ENCODE measurements at regions not wholly inside any gene's neighbourhood (a gene's known extent, or its start where the extent isn't known, plus 50 kb on each side); places are given as distances from the start of the nearest gene placed in this dataset.

DNA sequence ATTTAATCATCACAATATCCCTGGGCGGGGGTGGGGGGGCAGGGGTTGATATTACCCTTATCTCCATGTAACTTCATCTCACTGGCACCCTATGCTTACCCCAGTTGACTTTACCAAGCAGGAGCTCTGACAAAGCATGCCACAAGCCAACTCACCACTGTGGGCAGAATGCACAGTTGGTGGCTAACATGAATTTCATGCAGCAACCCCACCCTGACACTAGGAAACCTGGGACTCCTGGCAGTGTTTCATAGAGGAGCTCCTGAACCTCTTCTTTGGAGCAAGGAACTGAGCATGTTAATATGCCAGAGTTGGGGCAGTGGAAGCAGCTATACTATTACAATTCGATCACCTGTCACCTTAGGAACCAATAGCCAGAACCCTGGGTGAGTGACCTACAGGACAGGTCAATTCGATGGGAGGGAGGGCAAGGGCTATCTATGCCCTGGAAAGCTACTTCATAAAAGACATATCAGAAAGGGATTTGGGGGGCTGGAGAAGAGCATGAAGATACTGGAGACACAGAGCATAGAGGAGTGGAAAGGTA, 97.2 kb upstream of the ACSL4 start (continued):
- TF ChIP-seq, protein P1, sequence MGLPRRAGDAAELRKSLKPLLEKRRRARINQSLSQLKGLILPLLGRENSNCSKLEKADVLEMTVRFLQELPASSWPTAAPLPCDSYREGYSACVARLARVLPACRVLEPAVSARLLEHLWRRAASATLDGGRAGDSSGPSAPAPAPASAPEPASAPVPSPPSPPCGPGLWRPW (IDR thresholded peaks at IDR 0.05), result no peak
- TF ChIP-seq CHD2 (IDR thresholded peaks at IDR 0.05; ENCODE audit: low read length, partially characterized antibody) (no peak), ZC3H11A (IDR thresholded peaks at IDR 0.05) (no peak)

DNA sequence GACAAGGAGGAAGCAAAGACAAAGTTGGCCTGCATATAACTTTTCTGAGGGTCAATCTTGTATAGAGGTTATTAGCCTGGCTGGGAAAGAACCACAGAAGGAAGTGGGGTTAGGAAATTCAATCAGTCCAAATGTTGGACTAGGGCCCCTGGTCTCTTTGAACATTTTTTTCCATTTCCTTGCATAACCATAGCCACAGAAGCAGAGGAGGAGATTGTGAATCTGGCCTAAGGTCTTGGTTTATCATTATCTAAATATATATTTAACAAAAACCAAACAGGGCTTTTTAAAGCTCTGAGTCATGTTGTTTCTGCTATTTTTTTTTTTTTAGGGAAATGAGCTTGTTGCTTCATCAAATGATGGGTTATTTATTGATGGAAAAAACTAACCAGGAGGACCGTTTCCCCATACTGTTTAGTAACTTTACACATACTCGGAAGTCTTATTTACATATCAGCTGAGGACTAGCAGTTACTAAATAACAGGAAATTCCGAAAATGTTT, 97.7 kb upstream of the ACSL4 start:
- Histone ChIP-seq H3K9me3 (no peaks in the 10 kb centered on the region), H3K4me3 (no peak overlapping the region), H3K4me1 (peaks cover 41% of the 10 kb centered on the region), H3K4me2 (peak overlapping the region; percentile 74), H3K27ac (peak overlapping the region; percentile 71 to 84)
- POLR2A ChIA-PET, result interaction anchor here (1.3 to 1.5 kb wide), 2 partner anchors 16 to 98 kb away, joined by 4 to 6 read pairs; partner anchors contain the start of gene ACSL4
- DNase-seq (ENCODE audit: low read depth in 1 of 2, low spot score in 1 of 2) (peak in 1 of 2 experiments; percentile 65), FAIRE-seq (no peak), ATAC-seq (peak; percentile 55 to 73; a peak in 5 of 6 replicates)
- CTCF ChIA-PET, result interaction anchor here (1.1 to 2.0 kb wide), 4 partner anchors 19 to 118 kb away, joined by 3 to 7 read pairs (median 5); no protein-coding TSS in a partner anchor
- WGBS (ENCODE audit: missing lambda C conversion rate), result 3% methylated on average over 3 of the region's 3 CpGs
- TF ChIP-seq, protein P2, sequence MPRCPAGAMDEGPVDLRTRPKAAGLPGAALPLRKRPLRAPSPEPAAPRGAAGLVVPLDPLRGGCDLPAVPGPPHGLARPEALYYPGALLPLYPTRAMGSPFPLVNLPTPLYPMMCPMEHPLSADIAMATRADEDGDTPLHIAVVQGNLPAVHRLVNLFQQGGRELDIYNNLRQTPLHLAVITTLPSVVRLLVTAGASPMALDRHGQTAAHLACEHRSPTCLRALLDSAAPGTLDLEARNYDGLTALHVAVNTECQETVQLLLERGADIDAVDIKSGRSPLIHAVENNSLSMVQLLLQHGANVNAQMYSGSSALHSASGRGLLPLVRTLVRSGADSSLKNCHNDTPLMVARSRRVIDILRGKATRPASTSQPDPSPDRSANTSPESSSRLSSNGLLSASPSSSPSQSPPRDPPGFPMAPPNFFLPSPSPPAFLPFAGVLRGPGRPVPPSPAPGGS (IDR thresholded peaks at IDR 0.05), result 0 out of 3 replicates have a peak, but pooled peaks have one; percentile 44
- TF ChIP-seq, protein P3, sequence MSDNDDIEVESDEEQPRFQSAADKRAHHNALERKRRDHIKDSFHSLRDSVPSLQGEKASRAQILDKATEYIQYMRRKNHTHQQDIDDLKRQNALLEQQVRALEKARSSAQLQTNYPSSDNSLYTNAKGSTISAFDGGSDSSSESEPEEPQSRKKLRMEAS (IDR thresholded peaks at IDR 0.05), result no peak
- no peak for TF ChIP-seq ZNF302 (CRISPR knock-in tag; IDR thresholded peaks at IDR 0.05)
- TF ChIP-seq EHMT2 (IDR thresholded peaks at IDR 0.05; ENCODE audit: low read depth), result no peak
- TF ChIP-seq RNF2 (IDR thresholded peaks at IDR 0.05; ENCODE audit: borderline replicate concordance, low read depth), result no peak
- TF ChIP-seq RARB (CRISPR knock-in tag; IDR thresholded peaks at IDR 0.05), result no peak
- TF ChIP-seq JUN (IDR thresholded peaks at IDR 0.05), result peak; percentile 28 to 39; a peak in 1 of 5 replicates
- TF ChIP-seq, protein P4, sequence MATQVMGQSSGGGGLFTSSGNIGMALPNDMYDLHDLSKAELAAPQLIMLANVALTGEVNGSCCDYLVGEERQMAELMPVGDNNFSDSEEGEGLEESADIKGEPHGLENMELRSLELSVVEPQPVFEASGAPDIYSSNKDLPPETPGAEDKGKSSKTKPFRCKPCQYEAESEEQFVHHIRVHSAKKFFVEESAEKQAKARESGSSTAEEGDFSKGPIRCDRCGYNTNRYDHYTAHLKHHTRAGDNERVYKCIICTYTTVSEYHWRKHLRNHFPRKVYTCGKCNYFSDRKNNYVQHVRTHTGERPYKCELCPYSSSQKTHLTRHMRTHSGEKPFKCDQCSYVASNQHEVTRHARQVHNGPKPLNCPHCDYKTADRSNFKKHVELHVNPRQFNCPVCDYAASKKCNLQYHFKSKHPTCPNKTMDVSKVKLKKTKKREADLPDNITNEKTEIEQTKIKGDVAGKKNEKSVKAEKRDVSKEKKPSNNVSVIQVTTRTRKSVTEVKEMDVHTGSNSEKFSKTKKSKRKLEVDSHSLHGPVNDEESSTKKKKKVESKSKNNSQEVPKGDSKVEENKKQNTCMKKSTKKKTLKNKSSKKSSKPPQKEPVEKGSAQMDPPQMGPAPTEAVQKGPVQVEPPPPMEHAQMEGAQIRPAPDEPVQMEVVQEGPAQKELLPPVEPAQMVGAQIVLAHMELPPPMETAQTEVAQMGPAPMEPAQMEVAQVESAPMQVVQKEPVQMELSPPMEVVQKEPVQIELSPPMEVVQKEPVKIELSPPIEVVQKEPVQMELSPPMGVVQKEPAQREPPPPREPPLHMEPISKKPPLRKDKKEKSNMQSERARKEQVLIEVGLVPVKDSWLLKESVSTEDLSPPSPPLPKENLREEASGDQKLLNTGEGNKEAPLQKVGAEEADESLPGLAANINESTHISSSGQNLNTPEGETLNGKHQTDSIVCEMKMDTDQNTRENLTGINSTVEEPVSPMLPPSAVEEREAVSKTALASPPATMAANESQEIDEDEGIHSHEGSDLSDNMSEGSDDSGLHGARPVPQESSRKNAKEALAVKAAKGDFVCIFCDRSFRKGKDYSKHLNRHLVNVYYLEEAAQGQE (IDR thresholded peaks at IDR 0.05), result no peak
- TF ChIP-seq EHF (CRISPR knock-in tag; IDR thresholded peaks at IDR 0.05), result no peak
- no peak for TF ChIP-seq CHD2 (IDR thresholded peaks at IDR 0.05; ENCODE audit: low read length, partially characterized antibody)
- no peak for TF ChIP-seq ZFP36 (IDR thresholded peaks at IDR 0.05; ENCODE audit: borderline replicate concordance, partially characterized antibody)
- peak; percentile 38 to 49; a peak in 3 of 5 replicates for TF ChIP-seq EP300 (IDR thresholded peaks at IDR 0.05)
- no peak for TF ChIP-seq CBX8 (IDR thresholded peaks at IDR 0.05)
- no peak for TF ChIP-seq RCOR1 (IDR thresholded peaks at IDR 0.05; ENCODE audit: low read depth, low read length)
- no peak for TF ChIP-seq FOXS1 (CRISPR knock-in tag; IDR thresholded peaks at IDR 0.05)
- no peak for TF ChIP-seq BHLHE40 (IDR thresholded peaks at IDR 0.05; ENCODE audit: low read depth, low read length)
- TF ChIP-seq CBX2 (IDR thresholded peaks at IDR 0.05; ENCODE audit: borderline replicate concordance, low read depth), result no peak
- no peak for TF ChIP-seq HEYL (CRISPR knock-in tag; IDR thresholded peaks at IDR 0.05)
- TF ChIP-seq ZSCAN20 (CRISPR knock-in tag; IDR thresholded peaks at IDR 0.05), result no peak
- no peak for TF ChIP-seq MAZ (IDR thresholded peaks at IDR 0.05; ENCODE audit: borderline replicate concordance, low read depth, low read length)
- no peak for TF ChIP-seq NFE2L2 (conservative IDR thresholded peaks at IDR 0.05; ENCODE audit: low read length)
- no peak for TF ChIP-seq CHD4 (IDR thresholded peaks at IDR 0.05; ENCODE audit: borderline replicate concordance)
- TF ChIP-seq, protein P5, sequence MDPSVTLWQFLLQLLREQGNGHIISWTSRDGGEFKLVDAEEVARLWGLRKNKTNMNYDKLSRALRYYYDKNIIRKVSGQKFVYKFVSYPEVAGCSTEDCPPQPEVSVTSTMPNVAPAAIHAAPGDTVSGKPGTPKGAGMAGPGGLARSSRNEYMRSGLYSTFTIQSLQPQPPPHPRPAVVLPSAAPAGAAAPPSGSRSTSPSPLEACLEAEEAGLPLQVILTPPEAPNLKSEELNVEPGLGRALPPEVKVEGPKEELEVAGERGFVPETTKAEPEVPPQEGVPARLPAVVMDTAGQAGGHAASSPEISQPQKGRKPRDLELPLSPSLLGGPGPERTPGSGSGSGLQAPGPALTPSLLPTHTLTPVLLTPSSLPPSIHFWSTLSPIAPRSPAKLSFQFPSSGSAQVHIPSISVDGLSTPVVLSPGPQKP (IDR thresholded peaks at IDR 0.05; ENCODE audit: low read depth, low read length), result no peak
- TF ChIP-seq, protein P6, sequence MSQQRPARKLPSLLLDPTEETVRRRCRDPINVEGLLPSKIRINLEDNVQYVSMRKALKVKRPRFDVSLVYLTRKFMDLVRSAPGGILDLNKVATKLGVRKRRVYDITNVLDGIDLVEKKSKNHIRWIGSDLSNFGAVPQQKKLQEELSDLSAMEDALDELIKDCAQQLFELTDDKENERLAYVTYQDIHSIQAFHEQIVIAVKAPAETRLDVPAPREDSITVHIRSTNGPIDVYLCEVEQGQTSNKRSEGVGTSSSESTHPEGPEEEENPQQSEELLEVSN (IDR thresholded peaks at IDR 0.05; ENCODE audit: borderline replicate concordance, low read depth), result no peak
- peak; percentile 66 to 88; a peak in 3 of 4 replicates for TF ChIP-seq CEBPB (IDR thresholded peaks at IDR 0.05)
- no peak for TF ChIP-seq HOXA7 (CRISPR knock-in tag; IDR thresholded peaks at IDR 0.05)
- TF ChIP-seq, protein P7, sequence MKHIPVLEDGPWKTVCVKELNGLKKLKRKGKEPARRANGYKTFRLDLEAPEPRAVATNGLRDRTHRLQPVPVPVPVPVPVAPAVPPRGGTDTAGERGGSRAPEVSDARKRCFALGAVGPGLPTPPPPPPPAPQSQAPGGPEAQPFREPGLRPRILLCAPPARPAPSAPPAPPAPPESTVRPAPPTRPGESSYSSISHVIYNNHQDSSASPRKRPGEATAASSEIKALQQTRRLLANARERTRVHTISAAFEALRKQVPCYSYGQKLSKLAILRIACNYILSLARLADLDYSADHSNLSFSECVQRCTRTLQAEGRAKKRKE (CRISPR knock-in tag; IDR thresholded peaks at IDR 0.05; ENCODE audit: low read depth), result no peak
- peak in 1 of 2 experiments; percentile 37; a peak in 2 of 5 replicates for TF ChIP-seq RAD21 (conservative IDR thresholded peaks at IDR 0.05 in 1 of 2, IDR thresholded peaks at IDR 0.05 in 1 of 2)
- TF ChIP-seq RFX5 (IDR thresholded peaks at IDR 0.05), result no peak
